ENCODE measurements at regions not wholly inside any gene's neighbourhood (a gene's known extent, or its start where the extent isn't known, plus 50 kb on each side); places are given as distances from the start of the nearest gene placed in this dataset.

- POLR2A ChIA-PET (ENCODE audit: unreplicated experiment): no interaction called here
- no peaks in the 10 kb centered on the region for H3K4me1 ChIP-seq (ENCODE audit: insufficient read depth, low read length)
- CTCF ChIA-PET: no interaction called here
- no peak overlapping the region for H3K9ac ChIP-seq (ENCODE audit: low read length)
- H3K79me2 ChIP-seq (ENCODE audit: low read length): no peaks in the 10 kb centered on the region
- H4K20me1 ChIP-seq (ENCODE audit: low read length): no peaks in the 10 kb centered on the region
- no peak for DNase-seq
- no peaks in the 10 kb centered on the region for H3K36me3 ChIP-seq (ENCODE audit: low read depth, low read length)
- TF ChIP-seq EZH2phosphoT487 (IDR thresholded peaks at IDR 0.05; ENCODE audit: borderline replicate concordance, low read length): no peak
- no peak for TF ChIP-seq CTCF (conservative IDR thresholded peaks at IDR 0.05; ENCODE audit: low read depth, low read length)
- TF ChIP-seq EZH2 (IDR thresholded peaks at IDR 0.05; ENCODE audit: low read length, unreplicated experiment): no peak
- no peaks in the 10 kb centered on the region for H3K27me3 ChIP-seq (ENCODE audit: low read length)
- BruUV-seq (replicated peaks): no TSS peak
- no peak for ATAC-seq
- H3K9me2 ChIP-seq (replicated peaks; ENCODE audit: low read length): no peaks in the 10 kb centered on the region
- no peak overlapping the region for H3K4me3 ChIP-seq (ENCODE audit: low read length)
- no peaks in the 10 kb centered on the region for H3F3A ChIP-seq (ENCODE audit: low read length, unreplicated experiment)
- no peak overlapping the region for H3K27ac ChIP-seq (ENCODE audit: low read length)
- no peak overlapping the region for H3K4me2 ChIP-seq (ENCODE audit: low read length)
- no peaks in the 10 kb centered on the region for H3K9me3 ChIP-seq (ENCODE audit: low read length)
- no peak overlapping the region for H2AFZ ChIP-seq (ENCODE audit: low read length)
- intact Hi-C loops (cut with micrococcal nuclease): no loop called here
Measured at GRCh38 chr5:42960506-42960905, 79.6 kb downstream of the ANXA2R start.

DNA sequence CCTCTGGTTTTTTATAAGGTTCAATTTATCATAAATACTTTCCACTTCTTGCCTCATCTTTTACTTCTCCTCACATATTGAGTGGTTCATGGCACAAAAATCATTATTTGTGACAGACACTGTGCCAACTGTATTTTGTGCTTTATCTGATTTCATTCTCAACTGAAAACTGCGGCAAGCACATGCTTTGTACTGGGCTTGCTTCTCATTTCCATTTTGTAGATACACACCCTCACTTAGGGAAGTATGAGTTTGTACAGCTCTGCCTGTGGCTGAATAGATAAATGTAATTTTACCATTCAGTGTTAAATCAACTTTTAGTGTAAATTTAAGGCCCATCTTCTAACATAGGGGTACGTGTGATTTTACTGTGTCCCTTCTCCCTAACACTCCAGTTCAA, 83.6 kb downstream of the ANXA2R start:
- peaks cover under 1% of the 10 kb centered on the region; the same call in 1 of the 2 replicates for H3K4me1 ChIP-seq (ENCODE audit: insufficient read depth, low read length)
- no peaks in the 10 kb centered on the region for H3K9me2 ChIP-seq (replicated peaks; ENCODE audit: low read length)
- H3K79me2 ChIP-seq (ENCODE audit: low read length): peaks cover 6% of the 10 kb centered on the region
- no peak overlapping the region for H3K4me3 ChIP-seq (ENCODE audit: low read length)
- ChIA-PET CTCF (no interaction called here), POLR2A (ENCODE audit: unreplicated experiment) (no interaction called here)
- peaks cover 4% of the 10 kb centered on the region; the same call in 1 of the 2 replicates for H3K36me3 ChIP-seq (ENCODE audit: low read depth, low read length)
- TF ChIP-seq EZH2phosphoT487 (IDR thresholded peaks at IDR 0.05; ENCODE audit: borderline replicate concordance, low read length) (no peak), EZH2 (IDR thresholded peaks at IDR 0.05; ENCODE audit: low read length, unreplicated experiment) (no peak)
- H3K27me3 ChIP-seq (ENCODE audit: low read length): no peaks in the 10 kb centered on the region
- no peaks in the 10 kb centered on the region for H3F3A ChIP-seq (ENCODE audit: low read length, unreplicated experiment)
- H3K4me2 ChIP-seq (ENCODE audit: low read length): no peak overlapping the region
- intact Hi-C loops (cut with micrococcal nuclease): no loop called here
- no peak overlapping the region for H3K9ac ChIP-seq (ENCODE audit: low read length)
- DNase-seq: no peak
- peaks cover 22% of the 10 kb centered on the region for H3K9me3 ChIP-seq (ENCODE audit: low read length)
- ATAC-seq: no peak
- BruUV-seq (replicated peaks): no TSS peak
- no peak overlapping the region for H3K27ac ChIP-seq (ENCODE audit: low read length)
- no peak overlapping the region for H2AFZ ChIP-seq (ENCODE audit: low read length)
- no peaks in the 10 kb centered on the region for H4K20me1 ChIP-seq (ENCODE audit: low read length)

GRCh38 chr5:42953041-42953440, 87.1 kb downstream of the ANXA2R start:
- no peak for ATAC-seq
- POLR2A ChIA-PET (ENCODE audit: unreplicated experiment): interaction anchor here (0.6 kb wide), 1 partner anchor 88 kb away, joined by 11 read pairs; no protein-coding TSS in a partner anchor

More at GRCh38 chr5:42953041-42953440, 87.1 kb downstream of the ANXA2R start:
- peaks cover 11% of the 10 kb centered on the region for H3K79me2 ChIP-seq (ENCODE audit: low read length)
- intact Hi-C loops (cut with micrococcal nuclease): no loop called here
- H3F3A ChIP-seq (ENCODE audit: low read length, unreplicated experiment): peaks cover 10% of the 10 kb centered on the region
- H4K20me1 ChIP-seq (ENCODE audit: low read length): no peaks in the 10 kb centered on the region
- no peak overlapping the region for H3K4me3 ChIP-seq (ENCODE audit: low read length)
- H3K4me1 ChIP-seq (ENCODE audit: insufficient read depth, low read length): peaks cover 27% of the 10 kb centered on the region
- no peak overlapping the region for H2AFZ ChIP-seq (ENCODE audit: low read length)
- H3K36me3 ChIP-seq (ENCODE audit: low read depth, low read length): peaks cover 7% of the 10 kb centered on the region; the same call in 1 of the 2 replicates
- no peak overlapping the region for H3K4me2 ChIP-seq (ENCODE audit: low read length)
- BruUV-seq (replicated peaks): no TSS peak
- no peak overlapping the region for H3K27ac ChIP-seq (ENCODE audit: low read length)
- H3K9me2 ChIP-seq (replicated peaks; ENCODE audit: low read length): no peaks in the 10 kb centered on the region
- CTCF ChIA-PET: no interaction called here
- TF ChIP-seq EZH2phosphoT487 (IDR thresholded peaks at IDR 0.05; ENCODE audit: borderline replicate concordance, low read length): no peak
- TF ChIP-seq CTCF (conservative IDR thresholded peaks at IDR 0.05; ENCODE audit: low read depth, low read length): no peak
- TF ChIP-seq EZH2 (IDR thresholded peaks at IDR 0.05; ENCODE audit: low read length, unreplicated experiment): no peak
- H3K9ac ChIP-seq (ENCODE audit: low read length): no peak overlapping the region
- H3K9me3 ChIP-seq (ENCODE audit: low read length): peaks cover 26% of the 10 kb centered on the region
- no peak for DNase-seq
- no peaks in the 10 kb centered on the region for H3K27me3 ChIP-seq (ENCODE audit: low read length)

Measured in PC-3 (cell line).